ENCODE measurements at regions not wholly inside any gene's neighbourhood (a gene's known extent, or its start where the extent isn't known, plus 50 kb on each side); places are given as distances from the start of the nearest gene placed in this dataset.

DNA sequence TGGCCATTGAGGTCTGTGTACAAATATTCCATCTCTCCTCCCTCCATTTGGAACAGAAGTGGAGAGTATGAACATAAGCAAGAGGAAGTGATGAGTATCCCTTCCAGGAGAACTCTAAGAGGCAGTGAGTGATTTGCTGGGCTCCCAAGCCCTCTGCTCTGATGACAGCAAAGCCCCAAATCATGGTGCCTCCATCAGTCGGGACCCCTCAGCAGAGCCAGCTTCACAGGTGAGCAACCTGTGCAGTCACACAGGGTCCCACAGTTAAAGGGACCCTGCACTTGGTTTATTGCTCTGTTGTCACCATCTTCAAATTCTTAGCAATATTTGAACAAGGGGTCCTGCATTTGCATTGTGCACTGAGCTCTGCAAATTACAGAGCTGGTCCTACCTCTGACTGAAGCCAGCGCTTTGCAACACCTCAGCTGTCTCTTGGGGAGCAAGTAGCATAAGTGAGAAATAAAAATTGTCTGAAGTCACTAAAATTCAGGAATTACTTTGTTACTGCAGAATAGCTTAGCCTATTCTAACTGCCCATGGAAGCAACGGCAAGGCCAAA lies 466.4 kb downstream of the MN1 start:
- TF ChIP-seq EZH2 (optimal IDR thresholded peaks at IDR 0.05; ENCODE audit: low read depth, low read length): no peak
- TF ChIP-seq, protein P1, sequence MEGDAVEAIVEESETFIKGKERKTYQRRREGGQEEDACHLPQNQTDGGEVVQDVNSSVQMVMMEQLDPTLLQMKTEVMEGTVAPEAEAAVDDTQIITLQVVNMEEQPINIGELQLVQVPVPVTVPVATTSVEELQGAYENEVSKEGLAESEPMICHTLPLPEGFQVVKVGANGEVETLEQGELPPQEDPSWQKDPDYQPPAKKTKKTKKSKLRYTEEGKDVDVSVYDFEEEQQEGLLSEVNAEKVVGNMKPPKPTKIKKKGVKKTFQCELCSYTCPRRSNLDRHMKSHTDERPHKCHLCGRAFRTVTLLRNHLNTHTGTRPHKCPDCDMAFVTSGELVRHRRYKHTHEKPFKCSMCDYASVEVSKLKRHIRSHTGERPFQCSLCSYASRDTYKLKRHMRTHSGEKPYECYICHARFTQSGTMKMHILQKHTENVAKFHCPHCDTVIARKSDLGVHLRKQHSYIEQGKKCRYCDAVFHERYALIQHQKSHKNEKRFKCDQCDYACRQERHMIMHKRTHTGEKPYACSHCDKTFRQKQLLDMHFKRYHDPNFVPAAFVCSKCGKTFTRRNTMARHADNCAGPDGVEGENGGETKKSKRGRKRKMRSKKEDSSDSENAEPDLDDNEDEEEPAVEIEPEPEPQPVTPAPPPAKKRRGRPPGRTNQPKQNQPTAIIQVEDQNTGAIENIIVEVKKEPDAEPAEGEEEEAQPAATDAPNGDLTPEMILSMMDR (IDR thresholded peaks at IDR 0.05; ENCODE audit: low read length): no peak

Data from MM.1S (cell line).